ENCODE measurements at regions not wholly inside any gene's neighbourhood (a gene's known extent, or its start where the extent isn't known, plus 50 kb on each side); places are given as distances from the start of the nearest gene placed in this dataset.
"Not testable (repeated sequence)": the region's sequence is repeated elsewhere in the genome, so short reads cannot be mapped to it uniquely, and the experiment has no call there.

- no peak for DNase-seq
These were observed 116.1 kb upstream of the SLC7A14 start for GRCh38 chr3:170701696-170702678.

GRCh38 chr3:170700054-170700404 lies 114.2 kb upstream of the SLC7A14 start:
- no peak for DNase-seq

GRCh38 chr3:170699158-170700053 lies 113.5 kb upstream of the SLC7A14 start:
- peak; percentile 55 for DNase-seq

GRCh38 chr3:170697908-170698307 lies 112.0 kb upstream of the SLC7A14 start:
- no peak for DNase-seq

GRCh38 chr3:170697131-170697530 lies 111.3 kb upstream of the SLC7A14 start:
- DNase-seq: no peak

GRCh38 chr3:170695486-170696064 lies 109.7 kb upstream of the SLC7A14 start:
- no peak for DNase-seq

GRCh38 chr3:170692720-170693119 lies 106.8 kb upstream of the SLC7A14 start:
- no peak for DNase-seq

GRCh38 chr3:170690661-170690981 lies 104.7 kb upstream of the SLC7A14 start:
- DNase-seq: no peak

GRCh38 chr3:170689893-170690660 lies 104.2 kb upstream of the SLC7A14 start:
- peak; percentile 68 for DNase-seq

- DNase-seq: no peak
These were observed 103.5 kb upstream of the SLC7A14 start for GRCh38 chr3:170689296-170689829.

- not testable (repeated sequence) for DNase-seq
These were observed 102.3 kb upstream of the SLC7A14 start for GRCh38 chr3:170688222-170688621.

- peak; percentile 80 for DNase-seq
These were observed 94.7 kb upstream of the SLC7A14 start for GRCh38 chr3:170680593-170680992.

GRCh38 chr3:170679190-170679589 lies 93.3 kb upstream of the SLC7A14 start:
- no peak for DNase-seq

- DNase-seq: no peak
These were observed 84.6 kb upstream of the SLC7A14 start for GRCh38 chr3:170670504-170670903.

- DNase-seq: not testable (repeated sequence)
These were observed 77.1 kb upstream of the SLC7A14 start for GRCh38 chr3:170662986-170663385.

- DNase-seq: no peak
These were observed 74.3 kb upstream of the SLC7A14 start for GRCh38 chr3:170660139-170660538.

- DNase-seq: no peak
These were observed 71.4 kb upstream of the SLC7A14 start for GRCh38 chr3:170657312-170657711.

GRCh38 chr3:170656284-170656683 lies 70.4 kb upstream of the SLC7A14 start:
- DNase-seq: no peak

GRCh38 chr3:170653801-170654200 lies 67.9 kb upstream of the SLC7A14 start:
- no peak for DNase-seq

GRCh38 chr3:170651260-170651845 lies 65.5 kb upstream of the SLC7A14 start:
- DNase-seq: no peak

- not testable (repeated sequence) for DNase-seq
These were observed 64.7 kb upstream of the SLC7A14 start for GRCh38 chr3:170650557-170650956.

GRCh38 chr3:170644711-170645110 lies 58.8 kb upstream of the SLC7A14 start:
- DNase-seq: no peak
